ENCODE measurements at regions not wholly inside any gene's neighbourhood (a gene's known extent, or its start where the extent isn't known, plus 50 kb on each side); places are given as distances from the start of the nearest gene placed in this dataset.

DNA sequence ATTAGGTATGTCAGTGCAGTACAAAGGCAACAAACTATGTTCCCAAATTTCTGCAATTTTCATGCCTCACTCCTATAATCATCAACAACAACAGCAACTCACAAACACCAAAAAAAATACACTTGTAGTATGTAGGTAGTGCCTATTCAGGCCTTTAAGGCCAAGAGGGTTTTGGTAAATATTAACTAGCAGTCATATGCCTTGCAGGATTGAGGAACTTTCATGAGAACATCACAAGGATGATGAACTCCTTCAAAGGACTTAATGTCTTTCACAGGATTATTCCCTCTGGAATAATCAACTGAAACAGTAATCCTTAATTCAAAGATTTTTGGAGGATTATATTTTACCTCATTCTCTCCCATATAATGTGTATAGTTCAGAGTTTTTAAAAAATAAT is 293.8 kb downstream of the NOVA1 start:
- dilution Hi-C loops (cut with MboI; ENCODE audit: extremely low pct_ligation_motif_present, low sequenced_read_pairs) (no loop called here), intact Hi-C loops (cut with micrococcal nuclease) (no loop called here)
- CTCF ChIA-PET: no interaction called here
- Histone ChIP-seq H2AFZ (ENCODE audit: low read depth, low read length) (no peak overlapping the region), H3K79me2 (ENCODE audit: control insufficient read depth, insufficient read depth, low read length) (no peaks in the 10 kb centered on the region), H3K36me3 (ENCODE audit: control insufficient read depth in 2 of 2, extremely low read depth in 1 of 2, insufficient read depth in 2 of 2, low read length in 2 of 2) (no peaks in the 10 kb centered on the region), H3K4me2 (ENCODE audit: insufficient read depth, low read length) (no peak overlapping the region), H3K9ac (replicated peaks; ENCODE audit: extremely low read depth, insufficient read depth, low read length) (no peak overlapping the region), H4K20me1 (replicated peaks; ENCODE audit: control insufficient read depth, extremely low read depth, insufficient read depth, low read length) (no peaks in the 10 kb centered on the region), H3K4me3 (replicated peaks in 1 of 3; ENCODE audit: insufficient read depth in 1 of 3, low read depth in 1 of 3, low read length in 3 of 3) (no peak overlapping the region), H3K9me3 (replicated peaks; ENCODE audit: control insufficient read depth, insufficient read depth, low read length) (no peaks in the 10 kb centered on the region), H3K9me1 (replicated peaks; ENCODE audit: control insufficient read depth, extremely low read depth, insufficient read depth, low read length) (no peaks in the 10 kb centered on the region), H3K27ac (ENCODE audit: insufficient read depth, low read depth, low read length) (no peak overlapping the region), H3K27me3 (ENCODE audit: control insufficient read depth in 2 of 2, insufficient read depth in 2 of 2, low read length in 2 of 2) (no peaks in the 10 kb centered on the region), H3K4me1 (ENCODE audit: control insufficient read depth, extremely low read depth, insufficient read depth, low read length) (no peaks in the 10 kb centered on the region)
- BruUV-seq (replicated peaks): no TSS peak
- TF ChIP-seq FOS (IDR thresholded peaks at IDR 0.05; ENCODE audit: borderline replicate concordance, insufficient read depth, low read length) (no peak), MYC (IDR thresholded peaks at IDR 0.05; ENCODE audit: low read depth, low read length) (no peak), POLR2AphosphoS5 (IDR thresholded peaks at IDR 0.05; ENCODE audit: insufficient read depth, low read depth, low read length) (no peak), POLR2A (IDR thresholded peaks at IDR 0.05; ENCODE audit: low read depth, low read length) (no peak)
- TF ChIP-seq, protein P1, sequence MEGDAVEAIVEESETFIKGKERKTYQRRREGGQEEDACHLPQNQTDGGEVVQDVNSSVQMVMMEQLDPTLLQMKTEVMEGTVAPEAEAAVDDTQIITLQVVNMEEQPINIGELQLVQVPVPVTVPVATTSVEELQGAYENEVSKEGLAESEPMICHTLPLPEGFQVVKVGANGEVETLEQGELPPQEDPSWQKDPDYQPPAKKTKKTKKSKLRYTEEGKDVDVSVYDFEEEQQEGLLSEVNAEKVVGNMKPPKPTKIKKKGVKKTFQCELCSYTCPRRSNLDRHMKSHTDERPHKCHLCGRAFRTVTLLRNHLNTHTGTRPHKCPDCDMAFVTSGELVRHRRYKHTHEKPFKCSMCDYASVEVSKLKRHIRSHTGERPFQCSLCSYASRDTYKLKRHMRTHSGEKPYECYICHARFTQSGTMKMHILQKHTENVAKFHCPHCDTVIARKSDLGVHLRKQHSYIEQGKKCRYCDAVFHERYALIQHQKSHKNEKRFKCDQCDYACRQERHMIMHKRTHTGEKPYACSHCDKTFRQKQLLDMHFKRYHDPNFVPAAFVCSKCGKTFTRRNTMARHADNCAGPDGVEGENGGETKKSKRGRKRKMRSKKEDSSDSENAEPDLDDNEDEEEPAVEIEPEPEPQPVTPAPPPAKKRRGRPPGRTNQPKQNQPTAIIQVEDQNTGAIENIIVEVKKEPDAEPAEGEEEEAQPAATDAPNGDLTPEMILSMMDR (IDR thresholded peaks at IDR 0.05; ENCODE audit: extremely low read depth in 1 of 2, insufficient read depth in 1 of 2, low read depth in 1 of 2, low read length in 2 of 2): no peak
- POLR2A ChIA-PET: no interaction called here
- no peak for FAIRE-seq
- no peak for DNase-seq (ENCODE audit: low read depth, low spot score)

DNA sequence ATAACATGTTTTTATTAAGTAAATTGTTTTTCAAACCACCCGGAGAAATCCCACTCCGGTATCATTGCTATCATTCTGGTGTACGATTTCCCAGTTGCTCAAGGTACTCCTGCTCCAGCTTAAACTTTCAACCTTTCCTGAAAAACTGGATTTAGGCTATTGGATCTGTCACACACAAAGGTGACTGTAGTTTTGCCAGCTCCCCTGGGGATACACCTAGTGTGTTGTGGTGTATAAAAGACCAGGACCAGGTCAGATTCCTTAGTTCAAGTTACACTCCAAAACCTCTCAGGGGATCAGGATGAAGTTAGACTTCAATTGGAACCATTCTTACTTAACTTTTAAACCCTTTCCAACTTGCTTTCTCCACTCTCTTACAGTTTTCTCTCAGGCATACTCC is 303.9 kb downstream of the NOVA1 start:
- H3K36me3 ChIP-seq (ENCODE audit: control insufficient read depth in 2 of 2, extremely low read depth in 1 of 2, insufficient read depth in 2 of 2, low read length in 2 of 2): no peaks in the 10 kb centered on the region
- H3K4me2 ChIP-seq (ENCODE audit: insufficient read depth, low read length): no peak overlapping the region
- ChIA-PET POLR2A (no interaction called here), CTCF (interaction anchor here (0.8 kb wide), 1 partner anchor 14 kb away, joined by 3 read pairs; no protein-coding TSS in a partner anchor)
- no peak overlapping the region for H3K4me3 ChIP-seq (replicated peaks in 1 of 3; ENCODE audit: insufficient read depth in 1 of 3, low read depth in 1 of 3, low read length in 3 of 3)
- dilution Hi-C loops (cut with MboI; ENCODE audit: extremely low pct_ligation_motif_present, low sequenced_read_pairs) (no loop called here), intact Hi-C loops (cut with micrococcal nuclease) (no loop called here)
- no peak overlapping the region for H3K27ac ChIP-seq (ENCODE audit: insufficient read depth, low read depth, low read length)
- H3K9me3 ChIP-seq (replicated peaks; ENCODE audit: control insufficient read depth, insufficient read depth, low read length): no peaks in the 10 kb centered on the region
- BruUV-seq (replicated peaks): no TSS peak
- DNase-seq (ENCODE audit: low read depth, low spot score) (no peak), FAIRE-seq (no peak)
- H3K9ac ChIP-seq (replicated peaks; ENCODE audit: extremely low read depth, insufficient read depth, low read length): no peak overlapping the region
- H4K20me1 ChIP-seq (replicated peaks; ENCODE audit: control insufficient read depth, extremely low read depth, insufficient read depth, low read length): no peaks in the 10 kb centered on the region
- H3K27me3 ChIP-seq (ENCODE audit: control insufficient read depth in 2 of 2, insufficient read depth in 2 of 2, low read length in 2 of 2): no peaks in the 10 kb centered on the region
- no peak overlapping the region for H2AFZ ChIP-seq (ENCODE audit: low read depth, low read length)
- TF ChIP-seq MYC (IDR thresholded peaks at IDR 0.05; ENCODE audit: low read depth, low read length) (no peak), POLR2A (IDR thresholded peaks at IDR 0.05; ENCODE audit: low read depth, low read length) (no peak), GATA2 (IDR thresholded peaks at IDR 0.05; ENCODE audit: insufficient read depth, insufficient read length, low read depth, low read length) (no peak), EZH2 (IDR thresholded peaks at IDR 0.05; ENCODE audit: borderline replicate concordance, low read depth, low read length, severe bottlenecking) (no peak), POLR2AphosphoS5 (IDR thresholded peaks at IDR 0.05; ENCODE audit: insufficient read depth, low read depth, low read length) (no peak), JUN (IDR thresholded peaks at IDR 0.05; ENCODE audit: borderline replicate concordance, insufficient read depth, insufficient read length, low read depth) (no peak), FOS (IDR thresholded peaks at IDR 0.05; ENCODE audit: borderline replicate concordance, insufficient read depth, low read length) (no peak)
- TF ChIP-seq, protein P1 (IDR thresholded peaks at IDR 0.05; ENCODE audit: extremely low read depth in 1 of 2, insufficient read depth in 1 of 2, low read depth in 1 of 2, low read length in 2 of 2): no peak
- TF ChIP-seq, protein P2, sequence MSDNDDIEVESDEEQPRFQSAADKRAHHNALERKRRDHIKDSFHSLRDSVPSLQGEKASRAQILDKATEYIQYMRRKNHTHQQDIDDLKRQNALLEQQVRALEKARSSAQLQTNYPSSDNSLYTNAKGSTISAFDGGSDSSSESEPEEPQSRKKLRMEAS (IDR thresholded peaks at IDR 0.05; ENCODE audit: insufficient read depth, insufficient read length): no peak
- no peaks in the 10 kb centered on the region for H3K9me1 ChIP-seq (replicated peaks; ENCODE audit: control insufficient read depth, extremely low read depth, insufficient read depth, low read length)
- no peaks in the 10 kb centered on the region for H3K79me2 ChIP-seq (ENCODE audit: control insufficient read depth, insufficient read depth, low read length)
- H3K4me1 ChIP-seq (ENCODE audit: control insufficient read depth, extremely low read depth, insufficient read depth, low read length): no peaks in the 10 kb centered on the region
